ENCODE measurements at regions not wholly inside any gene's neighbourhood (a gene's known extent, or its start where the extent isn't known, plus 50 kb on each side); places are given as distances from the start of the nearest gene placed in this dataset.

DNA sequence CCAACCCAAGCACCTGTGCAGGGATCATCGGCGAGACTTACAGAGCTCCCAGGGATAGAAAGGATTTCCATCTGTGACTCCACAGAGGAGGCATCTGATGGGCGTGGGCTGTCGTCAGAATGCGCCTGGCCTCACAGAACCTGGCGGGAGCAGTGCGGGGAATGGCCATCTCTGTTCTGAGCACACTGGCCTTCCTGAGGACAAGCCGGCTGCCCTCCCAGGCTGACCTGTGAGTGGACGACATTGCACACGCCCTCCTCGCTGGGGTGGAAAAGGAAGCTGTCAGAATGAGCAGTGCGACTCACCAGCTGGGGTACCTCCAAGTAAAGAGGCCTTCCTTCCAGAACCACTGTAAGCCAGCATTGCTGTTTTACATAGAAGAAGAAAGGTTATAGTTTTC lies 234.6 kb upstream of the PITRM1 start:
- TF ChIP-seq POLR2A (IDR thresholded peaks at IDR 0.05; ENCODE audit: low read depth, low read length) = no peak
- TF ChIP-seq POLR2AphosphoS5 (IDR thresholded peaks at IDR 0.05; ENCODE audit: low read depth, low read length) = no peak

Data from GM12892 (cell line).